NCI-H82 treated with DMSO at 0.1 percent for 48 hours (cell line): ENCODE measurements at regions not wholly inside any gene's neighbourhood (a gene's known extent, or its start where the extent isn't known, plus 50 kb on each side); places are given as distances from the start of the nearest gene placed in this dataset.
A peak's percentile ranks its signal among the peaks of the same experiment; 100 is the strongest.
"Not testable (repeated sequence)": the region's sequence is repeated elsewhere in the genome, so short reads cannot be mapped to it uniquely, and the experiment has no call there.

ENCODE experiments used
- DNase-seq: peaks from one replicate; lab custom pipeline; 2025; ENCODE audit not compliant: unreplicated experiment; lab: John Stamatoyannopoulos, UW

- DNase-seq: not testable (repeated sequence)
These were observed 521.8 kb downstream of the GOLGA6L6 start for GRCh38 chr15:20019758-20020157.

- not testable (repeated sequence) for DNase-seq
These were observed 524.0 kb downstream of the GOLGA6L6 start for GRCh38 chr15:20017581-20017980.

GRCh38 chr15:20016941-20017340, 524.7 kb downstream of the GOLGA6L6 start:
- DNase-seq: not testable (repeated sequence)

DNA sequence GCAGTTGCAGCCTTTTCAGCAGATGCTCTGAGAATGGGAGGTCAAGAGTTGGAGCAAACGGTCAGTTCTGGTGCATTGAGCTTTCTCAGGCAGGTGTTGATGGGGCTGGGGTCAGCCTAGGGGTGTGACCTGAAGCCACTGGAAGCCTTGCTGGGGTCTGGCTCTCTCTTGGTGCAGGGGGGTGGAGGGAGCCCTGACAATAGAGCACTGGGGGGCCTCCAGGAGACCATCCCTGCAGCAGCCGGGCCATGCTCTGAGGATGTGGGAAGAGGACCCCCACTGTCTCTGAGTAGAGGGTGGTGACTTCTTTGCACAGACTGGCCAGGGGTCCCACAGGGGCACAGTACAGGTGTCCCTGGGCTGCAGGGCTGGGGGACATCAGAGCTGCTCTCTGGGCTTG, 528.8 kb downstream of the GOLGA6L6 start:
- not testable (repeated sequence) for DNase-seq

- DNase-seq: not testable (repeated sequence)
These were observed 530.8 kb downstream of the GOLGA6L6 start for GRCh38 chr15:20010759-20011158.

DNA sequence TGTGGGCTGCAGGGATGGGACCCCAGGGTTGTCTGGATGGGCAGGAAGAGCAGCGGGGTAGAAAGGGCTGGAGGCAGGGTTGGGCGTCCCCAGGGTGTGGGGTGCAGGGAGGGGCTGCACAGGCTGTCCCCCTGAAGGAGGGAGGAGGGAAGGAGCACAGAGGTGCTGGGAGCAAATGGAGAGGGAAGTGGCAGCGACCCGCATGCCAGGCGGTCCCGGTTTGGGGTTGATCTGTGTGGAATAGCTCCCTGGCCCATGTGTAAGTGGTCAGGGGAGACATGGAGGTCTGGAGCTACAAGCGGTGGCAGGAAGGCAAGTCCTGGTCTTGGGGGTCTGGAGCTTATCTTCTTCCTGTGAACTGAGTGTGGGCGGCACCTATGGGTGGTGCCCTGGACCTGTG, 532.0 kb downstream of the GOLGA6L6 start:
- DNase-seq: not testable (repeated sequence)

DNA sequence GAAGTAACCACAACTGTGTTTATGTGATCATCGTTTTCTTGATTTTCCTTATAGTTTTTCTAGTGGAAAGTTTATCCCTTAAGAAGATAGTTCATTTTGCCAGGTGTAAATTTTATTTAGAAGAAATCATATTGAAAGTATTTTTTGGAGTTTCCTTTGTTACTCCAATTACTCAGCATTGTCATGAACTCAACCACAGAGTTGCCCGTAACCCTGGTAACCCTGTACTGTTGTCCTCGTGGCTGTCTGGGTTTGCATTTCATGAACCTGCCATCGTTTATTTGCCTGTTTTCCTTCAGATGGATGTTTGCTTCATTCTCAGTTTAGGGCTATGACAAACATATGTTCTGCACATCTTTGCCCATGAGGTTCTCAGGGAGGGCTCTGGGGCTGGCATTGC, 534.3 kb downstream of the GOLGA6L6 start:
- DNase-seq: not testable (repeated sequence)

DNA sequence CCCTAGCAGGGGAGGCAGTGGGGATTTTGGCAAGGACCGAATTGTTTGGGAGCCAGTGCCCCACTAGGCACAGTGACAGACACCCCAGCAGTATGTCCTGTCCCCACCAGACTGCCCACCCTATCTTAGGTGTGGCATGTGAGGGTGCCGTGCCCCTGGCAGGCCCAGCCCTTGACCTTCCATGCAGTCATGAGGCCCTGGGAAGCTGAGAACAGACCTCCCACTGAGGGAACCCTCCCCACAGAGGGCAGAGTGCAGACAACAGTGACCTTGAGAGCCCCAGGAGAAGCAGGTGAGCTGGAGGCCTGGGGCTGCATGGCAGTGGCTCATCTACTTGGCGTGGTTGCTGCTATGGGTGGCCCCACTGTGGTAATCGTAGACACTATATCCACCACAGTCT, 538.1 kb downstream of the GOLGA6L6 start:
- not testable (repeated sequence) for DNase-seq

GRCh38 chr15:20002560-20002959, 539.0 kb downstream of the GOLGA6L6 start:
- DNase-seq: not testable (repeated sequence)

- DNase-seq: not testable (repeated sequence)
These were observed 544.9 kb downstream of the GOLGA6L6 start for GRCh38 chr15:19996574-19997194.

GRCh38 chr15:19995296-19995695, 546.3 kb downstream of the GOLGA6L6 start:
- not testable (repeated sequence) for DNase-seq

- DNase-seq: no peak
These were observed 549.2 kb downstream of the GOLGA6L6 start for GRCh38 chr15:19992428-19992827.

DNA sequence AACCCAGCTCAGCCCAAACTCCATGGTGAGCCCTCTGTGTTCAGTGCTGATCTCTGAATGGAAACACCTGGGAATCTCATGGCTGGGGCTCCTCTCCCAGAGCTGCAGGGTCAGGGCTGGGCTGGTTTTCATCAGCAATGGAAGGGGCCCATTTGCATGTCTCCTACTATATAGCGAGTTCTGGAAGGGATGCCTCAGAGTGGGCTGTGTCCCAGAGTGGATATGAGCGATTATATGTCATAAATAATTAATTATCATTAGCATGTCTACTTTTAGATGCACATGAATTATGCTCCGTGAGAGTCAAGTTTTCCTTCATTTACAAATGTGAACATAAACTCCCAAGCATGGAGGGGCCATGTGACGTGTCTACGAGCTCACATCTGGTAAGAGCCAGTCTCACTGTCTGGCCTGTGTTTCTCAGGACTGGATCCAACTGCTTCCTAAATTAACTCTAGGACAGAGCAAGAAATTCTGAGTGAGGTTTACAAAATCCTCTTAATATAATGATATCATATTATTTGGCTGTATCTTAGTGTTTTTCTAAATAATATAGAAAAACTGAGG, 553.4 kb downstream of the GOLGA6L6 start:
- DNase-seq: no peak

- peak; percentile 8 for DNase-seq
These were observed 554.1 kb downstream of the GOLGA6L6 start for GRCh38 chr15:19987389-19988048.

GRCh38 chr15:19984101-19984500, 557.5 kb downstream of the GOLGA6L6 start:
- no peak for DNase-seq

- no peak for DNase-seq
These were observed 566.6 kb downstream of the GOLGA6L6 start for GRCh38 chr15:19974998-19975397.

DNA sequence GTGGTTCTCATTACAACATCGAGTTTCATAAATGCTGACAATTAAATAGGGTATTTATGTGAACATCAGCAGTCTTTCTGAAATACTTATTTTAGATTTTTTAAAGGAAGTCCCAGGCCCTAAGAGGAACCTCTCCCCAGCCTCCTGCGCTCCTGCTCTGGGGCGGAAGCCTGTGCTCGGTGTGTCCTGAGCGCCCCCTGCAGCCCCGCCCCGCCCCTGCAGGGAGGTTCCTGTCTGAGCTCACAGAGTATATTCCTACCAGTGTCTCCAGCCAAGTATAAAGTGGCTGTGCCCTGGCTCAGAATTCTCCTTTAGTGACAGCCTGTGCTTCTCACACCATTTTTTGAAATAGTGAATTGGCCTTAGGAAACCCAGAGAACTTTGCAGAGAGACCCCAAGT, 567.9 kb downstream of the GOLGA6L6 start:
- no peak for DNase-seq

DNA sequence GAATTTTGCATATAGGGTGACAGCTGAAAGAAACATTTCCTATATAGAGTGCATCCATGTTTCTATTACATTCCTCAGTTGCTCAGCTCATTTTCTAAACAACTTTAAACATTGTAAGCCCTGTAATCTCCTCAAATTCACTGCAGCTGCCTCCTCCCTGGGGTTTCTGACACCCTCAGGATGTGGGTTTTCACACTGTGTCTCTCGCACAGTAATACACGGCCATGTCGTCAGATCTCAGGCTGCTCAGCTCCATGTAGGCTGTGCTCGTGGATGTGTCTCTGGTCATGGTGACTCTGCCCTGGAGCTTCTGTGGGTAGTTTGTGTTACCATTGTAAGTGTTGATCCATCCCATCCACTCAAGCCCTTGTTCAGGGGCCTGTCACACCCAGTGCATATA, 569.0 kb downstream of the GOLGA6L6 start:
- DNase-seq: not testable (repeated sequence)

- not testable (repeated sequence) for DNase-seq
These were observed 576.0 kb downstream of the GOLGA6L6 start for GRCh38 chr15:19965574-19965973.

DNA sequence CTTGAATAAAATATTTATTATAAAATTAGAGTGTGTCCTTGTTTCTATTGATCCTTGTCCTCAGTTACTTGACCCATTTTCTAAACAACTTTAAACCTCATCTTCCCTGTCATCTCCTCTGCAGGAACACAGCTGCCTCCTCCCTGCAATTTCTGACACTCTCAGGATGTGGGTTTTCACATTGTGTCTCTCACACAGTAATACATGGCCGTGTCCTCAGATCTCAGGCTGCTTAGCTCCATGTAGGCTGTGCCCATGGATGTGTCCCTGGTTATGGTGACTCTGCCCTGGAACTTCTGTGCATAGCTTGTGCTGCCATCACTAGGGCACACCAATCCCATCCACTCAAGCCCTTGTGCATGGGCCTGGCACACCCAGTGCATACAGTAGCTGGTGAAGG, 577.1 kb downstream of the GOLGA6L6 start:
- not testable (repeated sequence) for DNase-seq

- no peak for DNase-seq
These were observed 585.3 kb downstream of the GOLGA6L6 start for GRCh38 chr15:19956124-19956796.
